MM.1S (cell line): ENCODE measurements at regions not wholly inside any gene's neighbourhood (a gene's known extent, or its start where the extent isn't known, plus 50 kb on each side); places are given as distances from the start of the nearest gene placed in this dataset.

Source experiments
- DNase-seq: peaks from one replicate; pipeline ENCODE4 v3.0.0-alpha.2; 2015
- H2AFZ ChIP-seq: fragments of 300-600 bp; sonication (generic); 2 replicates; pipeline ENCODE4 v1.6.0; 2016; ENCODE audit warnings: antibody characterized with exemption, low read length
- H3F3A ChIP-seq: fragments of 300-600 bp; sonication (generic); 2 replicates; pipeline ENCODE4 v1.6.1; 2016; ENCODE audit warnings: mild to moderate bottlenecking, antibody characterized with exemption, low read length, moderate library complexity, mixed read lengths; ENCODE audit not compliant: insufficient read depth
- H3K27ac ChIP-seq: fragments of 300-600 bp; sonication (generic); 2 replicates; pipeline ENCODE4 v1.5.1; 2016; ENCODE audit warnings: mild to moderate bottlenecking, low read length
- H3K27me3 ChIP-seq: fragments of 300-600 bp; sonication (generic); replicated peaks from 2 replicates; pipeline ENCODE4 v1.6.0; 2016; ENCODE audit warnings: low read length; ENCODE audit not compliant: insufficient read depth
- H3K36me3 ChIP-seq: fragments of 300-600 bp; sonication (generic); replicated peaks from 2 replicates; pipeline ENCODE4 v1.6.1; 2016; ENCODE audit warnings: mild to moderate bottlenecking, low read length, mixed read lengths; ENCODE audit not compliant: insufficient read depth
- H3K4me1 ChIP-seq: fragments of 300-600 bp; sonication (generic); 2 replicates; pipeline ENCODE4 v1.6.1; 2016; ENCODE audit warnings: low read length, mixed read lengths
- H3K4me2 ChIP-seq: fragments of 300-600 bp; sonication (generic); 2 replicates; pipeline ENCODE4 v1.6.0; 2016; ENCODE audit warnings: low read depth, low read length
- H3K4me3 ChIP-seq: fragments of 300-600 bp; sonication (generic); 2 replicates; pipeline ENCODE4 v1.5.1; 2016; ENCODE audit warnings: low read length, mixed read lengths
- H3K79me2 ChIP-seq: fragments of 300-600 bp; sonication (generic); 2 replicates; pipeline ENCODE4 v1.6.1; 2016; ENCODE audit warnings: mixed run types, low read length, mixed read lengths
- H3K9ac ChIP-seq: fragments of 300-600 bp; sonication (generic); 2 replicates; pipeline ENCODE4 v1.6.1; 2016; ENCODE audit warnings: low read length, mixed read lengths
- H3K9me2 ChIP-seq: fragments of 300-600 bp; sonication (generic); replicated peaks from 2 replicates; pipeline ENCODE4 v1.6.1; 2016; ENCODE audit warnings: mild to moderate bottlenecking, low read length, mixed read lengths; ENCODE audit not compliant: insufficient read depth
- H3K9me3 ChIP-seq: fragments of 300-600 bp; sonication (generic); replicated peaks from 2 replicates; pipeline ENCODE4 v1.6.1; 2016; ENCODE audit warnings: mild to moderate bottlenecking, low read length, mixed read lengths; ENCODE audit not compliant: insufficient read depth
- H4K20me1 ChIP-seq: fragments of 300-600 bp; sonication (generic); 2 replicates; pipeline ENCODE4 v1.6.1; 2016; ENCODE audit warnings: mild to moderate bottlenecking, low read length, moderate library complexity, mixed read lengths; ENCODE audit not compliant: insufficient read depth
- EZH2 ChIP-seq: fragments of 300-600 bp; sonication (generic); optimal IDR thresholded peaks from 2 replicates; pipeline ENCODE3; 2017; ENCODE audit warnings: low read depth, mild to moderate bottlenecking, antibody characterized with exemption, low read length, mixed read lengths
- EZH2phosphoT487 ChIP-seq: fragments of 300-600 bp; sonication (generic); IDR thresholded peaks from 2 replicates; pipeline ENCODE4 v1.6.1; 2018; ENCODE audit warnings: antibody characterized with exemption, low read length
- TF ChIP-seq, protein P1 (sequence below): fragments of 300-600 bp; sonication (generic); IDR thresholded peaks from 2 replicates; pipeline ENCODE4 v1.5.1; 2016; ENCODE audit warnings: antibody characterized with exemption, low read length, mixed read lengths

DNA sequence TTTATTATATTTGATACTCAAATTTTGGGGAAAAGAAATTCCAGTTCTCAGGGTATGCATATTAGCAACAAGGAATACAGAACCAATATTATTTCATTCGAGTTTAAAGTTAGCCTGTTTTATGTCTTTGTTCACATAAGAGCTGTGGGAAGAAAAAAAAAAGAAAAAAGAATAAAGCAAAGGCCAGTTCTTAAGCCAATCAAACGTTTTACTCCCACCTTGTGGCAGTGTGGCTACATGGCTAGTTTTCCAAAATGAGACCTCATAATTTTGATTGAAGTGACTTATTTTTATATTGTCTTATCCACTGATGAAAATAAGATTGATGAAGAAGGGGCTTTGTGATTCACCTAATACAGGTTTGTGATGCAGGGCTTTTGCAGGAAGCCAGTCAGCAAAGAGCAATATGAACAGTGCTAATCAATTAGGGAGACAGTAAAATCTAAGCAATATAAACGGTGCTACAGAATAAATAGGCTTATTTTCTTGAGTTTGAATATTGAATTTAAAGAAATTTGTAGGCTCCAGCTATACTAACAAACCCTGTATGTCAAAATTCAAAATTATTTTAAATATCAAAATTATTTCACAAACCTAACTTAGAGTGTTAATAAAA lies 624.1 kb upstream of the FOXG1 start:
- Histone ChIP-seq H3F3A (no peaks in the 10 kb centered on the region), H3K36me3 (no peaks in the 10 kb centered on the region), H3K27me3 (no peaks in the 10 kb centered on the region), H3K9me2 (no peaks in the 10 kb centered on the region), H3K27ac (no peak overlapping the region), H3K4me2 (no peak overlapping the region), H3K4me1 (no peaks in the 10 kb centered on the region), H3K79me2 (no peaks in the 10 kb centered on the region), H4K20me1 (no peaks in the 10 kb centered on the region), H2AFZ (no peak overlapping the region), H3K9ac (no peak overlapping the region), H3K4me3 (no peak overlapping the region), H3K9me3 (no peaks in the 10 kb centered on the region)
- TF ChIP-seq EZH2phosphoT487 (no peak), EZH2 (no peak)
- TF ChIP-seq, protein P1, sequence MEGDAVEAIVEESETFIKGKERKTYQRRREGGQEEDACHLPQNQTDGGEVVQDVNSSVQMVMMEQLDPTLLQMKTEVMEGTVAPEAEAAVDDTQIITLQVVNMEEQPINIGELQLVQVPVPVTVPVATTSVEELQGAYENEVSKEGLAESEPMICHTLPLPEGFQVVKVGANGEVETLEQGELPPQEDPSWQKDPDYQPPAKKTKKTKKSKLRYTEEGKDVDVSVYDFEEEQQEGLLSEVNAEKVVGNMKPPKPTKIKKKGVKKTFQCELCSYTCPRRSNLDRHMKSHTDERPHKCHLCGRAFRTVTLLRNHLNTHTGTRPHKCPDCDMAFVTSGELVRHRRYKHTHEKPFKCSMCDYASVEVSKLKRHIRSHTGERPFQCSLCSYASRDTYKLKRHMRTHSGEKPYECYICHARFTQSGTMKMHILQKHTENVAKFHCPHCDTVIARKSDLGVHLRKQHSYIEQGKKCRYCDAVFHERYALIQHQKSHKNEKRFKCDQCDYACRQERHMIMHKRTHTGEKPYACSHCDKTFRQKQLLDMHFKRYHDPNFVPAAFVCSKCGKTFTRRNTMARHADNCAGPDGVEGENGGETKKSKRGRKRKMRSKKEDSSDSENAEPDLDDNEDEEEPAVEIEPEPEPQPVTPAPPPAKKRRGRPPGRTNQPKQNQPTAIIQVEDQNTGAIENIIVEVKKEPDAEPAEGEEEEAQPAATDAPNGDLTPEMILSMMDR: peak; percentile 23
- no peak for DNase-seq

GRCh38 chr14:28143316-28143715 lies 623.3 kb upstream of the FOXG1 start:
- Histone ChIP-seq H3K9me3 (no peaks in the 10 kb centered on the region), H3F3A (no peaks in the 10 kb centered on the region), H3K79me2 (no peaks in the 10 kb centered on the region), H3K9me2 (no peaks in the 10 kb centered on the region), H3K36me3 (no peaks in the 10 kb centered on the region), H2AFZ (no peak overlapping the region), H3K27me3 (no peaks in the 10 kb centered on the region), H3K4me1 (no peaks in the 10 kb centered on the region), H3K4me2 (no peak overlapping the region), H4K20me1 (no peaks in the 10 kb centered on the region), H3K4me3 (no peak overlapping the region), H3K9ac (no peak overlapping the region), H3K27ac (no peak overlapping the region)
- no peak for DNase-seq
- TF ChIP-seq EZH2 (no peak), EZH2phosphoT487 (no peak)
- TF ChIP-seq, protein P1: no peak

DNA sequence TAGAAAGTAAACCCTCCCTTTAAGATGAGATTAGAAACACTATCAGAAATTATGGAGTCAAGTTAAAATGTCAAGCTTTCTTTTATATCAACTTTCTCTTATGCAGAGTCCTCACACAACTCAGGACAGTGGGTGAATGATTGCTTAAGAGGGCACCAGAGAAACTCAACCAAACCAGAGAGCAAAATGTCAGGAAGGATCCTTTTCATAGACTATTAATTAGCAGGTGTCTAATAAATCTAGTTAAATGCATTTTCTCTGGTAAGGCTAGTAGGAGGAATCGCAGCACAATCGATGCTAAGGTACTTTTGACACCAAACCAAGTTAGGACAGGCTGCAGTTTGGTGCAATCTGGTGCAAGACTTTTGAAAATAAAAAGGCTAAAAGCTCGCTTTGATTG lies 614.7 kb upstream of the FOXG1 start:
- Histone ChIP-seq H3F3A (no peaks in the 10 kb centered on the region), H3K9me3 (no peaks in the 10 kb centered on the region), H3K36me3 (no peaks in the 10 kb centered on the region), H3K27ac (no peak overlapping the region), H2AFZ (no peak overlapping the region), H4K20me1 (no peaks in the 10 kb centered on the region), H3K4me3 (no peak overlapping the region), H3K4me2 (no peak overlapping the region), H3K9ac (no peak overlapping the region), H3K27me3 (no peaks in the 10 kb centered on the region), H3K4me1 (no peaks in the 10 kb centered on the region), H3K9me2 (no peaks in the 10 kb centered on the region), H3K79me2 (no peaks in the 10 kb centered on the region)
- TF ChIP-seq EZH2 (no peak), EZH2phosphoT487 (no peak)
- TF ChIP-seq, protein P1: no peak
- DNase-seq: no peak
